IMR-90 (cell line): ENCODE measurements at regions not wholly inside any gene's neighbourhood (a gene's known extent, or its start where the extent isn't known, plus 50 kb on each side); places are given as distances from the start of the nearest gene placed in this dataset.
A peak's percentile ranks its signal among the peaks of the same experiment; 100 is the strongest.

Experiments
- ATAC-seq: fragments of 200-7000 bp; cut with Tn5 transposase; 2 replicates; pipeline ENCODE4 v1.9.1; 2020; ENCODE audit warnings: low read depth, mild to moderate bottlenecking, moderate library complexity
- BruUV-seq: library from RNA; stranded (reverse); fragments of 400-500 nt; replicated peaks from 2 replicates; lab custom pipeline; 2021; lab: Mats Ljungman, UMichigan
- CTCF ChIA-PET: fragments of 300-600 bp; formaldehyde crosslinking; extraction: SDS; loops from one replicate; lab custom pipeline; 2021; ENCODE audit warnings: antibody characterized with exemption; lab: Yijun Ruan, JAX
- POLR2A ChIA-PET: fragments of 300-600 bp; sonication (Branson Sonifier 250); formaldehyde crosslinking; loops from one replicate; lab custom pipeline; 2022; ENCODE audit warnings: antibody characterized with exemption; ENCODE audit not compliant: unreplicated experiment; lab: Charles Lee
- DNase-seq: peaks from one replicate; pipeline ENCODE4 v3.0.0; 2013
- H2AFZ ChIP-seq: replicated peaks from 2 replicates; pipeline ENCODE3; 2013; ENCODE audit warnings: low read length, mild to moderate bottlenecking; ENCODE audit not compliant: poor library complexity
- H2AK5ac ChIP-seq: 2 replicates; pipeline ENCODE4 v1.6.1; 2013; ENCODE audit warnings: low read depth, low read length, inconsistent platforms
- H2AK9ac ChIP-seq: replicated peaks from 2 replicates; pipeline ENCODE3; 2013; ENCODE audit warnings: mild to moderate bottlenecking, low read depth, low read length, moderate library complexity; ENCODE audit not compliant: poor library complexity
- H2BK120ac ChIP-seq: 2 replicates; pipeline ENCODE4 v1.6.1; 2013; ENCODE audit warnings: low read depth, low read length, inconsistent platforms
- H2BK15ac ChIP-seq: 3 replicates; pipeline ENCODE4 v1.6.1; 2013; ENCODE audit warnings: low read depth, low read length, inconsistent platforms
- H2BK20ac ChIP-seq: 2 replicates; pipeline ENCODE4 v1.6.1; 2013; ENCODE audit warnings: low read depth, mild to moderate bottlenecking, inconsistent platforms, low read length, moderate library complexity
- H2BK5ac ChIP-seq: 2 replicates; pipeline ENCODE4 v1.6.1; 2013; ENCODE audit warnings: mild to moderate bottlenecking, low read depth, low read length, inconsistent platforms; ENCODE audit not compliant: poor library complexity, severe bottlenecking
- H3K14ac ChIP-seq: replicated peaks from 2 replicates; pipeline ENCODE4 v1.6.1; 2013; ENCODE audit warnings: low read depth, low read length, inconsistent platforms
- H3K18ac ChIP-seq: 2 replicates; pipeline ENCODE4 v1.6.1; 2013; ENCODE audit warnings: low read depth, low read length, control low read depth
- H3K23ac ChIP-seq: 2 replicates; pipeline ENCODE4 v1.6.1; 2013; ENCODE audit warnings: low read depth, low read length, inconsistent platforms
- H3K27ac ChIP-seq: 2 replicates; pipeline ENCODE4 v1.5.1; 2013; ENCODE audit warnings: mild to moderate bottlenecking, control low read depth, low read length; ENCODE audit not compliant: insufficient read depth
- H3K27me3 ChIP-seq: 2 replicates; pipeline ENCODE4 v1.6.1; 2013; ENCODE audit warnings: low read length; ENCODE audit not compliant: control insufficient read depth, insufficient read depth
- H3K36me3 ChIP-seq: 2 replicates; pipeline ENCODE4 v1.6.1; 2013; ENCODE audit warnings: low read length, mixed read lengths; ENCODE audit not compliant: control insufficient read depth, insufficient read depth
- H3K4ac ChIP-seq: 2 replicates; pipeline ENCODE4 v1.6.1; 2013; ENCODE audit warnings: low read depth, low read length, inconsistent platforms
- H3K4me1 ChIP-seq: 2 replicates; pipeline ENCODE4 v1.6.1; 2013; ENCODE audit warnings: low read length, mixed read lengths; ENCODE audit not compliant: control insufficient read depth, insufficient read depth
- H3K4me2 ChIP-seq: 2 replicates; pipeline ENCODE4 v1.6.1; 2013; ENCODE audit warnings: low read depth, mild to moderate bottlenecking, control low read depth, low read length, moderate library complexity
- H3K4me3 ChIP-seq: 2 replicates; pipeline ENCODE4 v1.5.1; 2013; ENCODE audit warnings: low read depth, mild to moderate bottlenecking, control low read depth, low read length, moderate library complexity; ENCODE audit not compliant: insufficient read depth
- H3K56ac ChIP-seq: 2 replicates; pipeline ENCODE4 v1.6.1; 2013; ENCODE audit warnings: low read length, inconsistent platforms; ENCODE audit not compliant: insufficient read depth; ENCODE audit errors: extremely low read depth
- H3K79me1 ChIP-seq, 2 experiments: 2 replicates each; pipeline ENCODE4 v1.6.1; 2013; ENCODE audit warnings: low read length in 2 of 2, inconsistent platforms in 1 of 2, low read depth in 1 of 2
- H3K9ac ChIP-seq: 2 replicates; pipeline ENCODE4 v1.6.1; 2013; ENCODE audit warnings: low read depth, low read length, control low read depth
- H3K9me1 ChIP-seq: 2 replicates; pipeline ENCODE4 v1.6.1; 2013; ENCODE audit warnings: low read length, inconsistent platforms; ENCODE audit not compliant: insufficient read depth
- H3K9me3 ChIP-seq: 2 replicates; pipeline ENCODE4 v1.6.1; 2013; ENCODE audit warnings: low read length; ENCODE audit not compliant: control insufficient read depth, insufficient read depth
- H4K20me1 ChIP-seq: 2 replicates; pipeline ENCODE4 v1.6.1; 2013; ENCODE audit warnings: low read length, inconsistent platforms; ENCODE audit not compliant: insufficient read depth
- H4K5ac ChIP-seq: 2 replicates; pipeline ENCODE4 v1.6.1; 2013; ENCODE audit warnings: mild to moderate bottlenecking, low read depth, low read length, control low read depth
- H4K8ac ChIP-seq, 2 experiments: 2 replicates each; pipeline ENCODE4 v1.6.1; 2013; ENCODE audit warnings: low read depth in 2 of 2, low read length in 2 of 2, control low read depth in 1 of 2, inconsistent platforms in 1 of 2
- H4K91ac ChIP-seq: 2 replicates; pipeline ENCODE4 v1.6.1; 2013; ENCODE audit warnings: low read depth, low read length, inconsistent platforms; ENCODE audit not compliant: insufficient read depth
- CEBPB ChIP-seq: IDR thresholded peaks from 2 replicates; pipeline ENCODE4 v1.6.1; 2012; ENCODE audit warnings: low read depth, low read length, improper control_type of control experiment
- ELK1 ChIP-seq: fragments of 150-350 bp; IDR thresholded peaks from 2 replicates; pipeline ENCODE4 v1.6.1; 2016; ENCODE audit warnings: low read depth, mild to moderate bottlenecking, low read length, moderate library complexity, borderline replicate concordance
- MXI1 ChIP-seq: IDR thresholded peaks from 2 replicates; pipeline ENCODE4 v1.6.1; 2012; ENCODE audit warnings: low read depth, mild to moderate bottlenecking, low read length, moderate library complexity, borderline replicate concordance
- POLR2A ChIP-seq: IDR thresholded peaks from 2 replicates; pipeline ENCODE4 v1.6.1; 2012; ENCODE audit warnings: mild to moderate bottlenecking, low read depth, low read length
- SMC3 ChIP-seq: fragments of 150-350 bp; IDR thresholded peaks from 2 replicates; pipeline ENCODE4 v1.6.1; 2016; ENCODE audit warnings: low read depth, mild to moderate bottlenecking, antibody characterized with exemption, low read length, moderate library complexity
- USF2 ChIP-seq: fragments of 150-350 bp; IDR thresholded peaks from 2 replicates; pipeline ENCODE4 v1.6.1; 2017; ENCODE audit warnings: mild to moderate bottlenecking, antibody characterized with exemption, low read length, low read depth
- WGBS, 2 experiments: methylation state at CpG; one replicate each; pipeline versions ENCODE4 v1.1.5 to v1.1.7; 2013; ENCODE audit warnings: missing lambda C conversion rate in 2 of 2; ENCODE audit not compliant: insufficient read length in 1 of 2; ENCODE audit errors: extremely low coverage in 2 of 2; 5-methylcytosine and 5-hydroxymethylcytosine counted together
- dilution Hi-C: fragments of 300-500 bp; cut with HindIII; formaldehyde crosslinking; loops from one replicate; pipeline ENCODE4 v1.14.3; 2018; ENCODE audit warnings: low sequenced_read_pairs; ENCODE audit not compliant: unreplicated experiment
- in situ Hi-C: fragments of 300-500 bp; cut with MboI; formaldehyde crosslinking; loops from 3 replicates; pipeline ENCODE4 v1.14.3; 2019; ENCODE audit warnings: low sequenced_read_pairs, inconsistent platforms, mixed read lengths
- intact Hi-C: fragments of 100-400 bp; cut with micrococcal nuclease; formaldehyde crosslinking; loops from 2 replicates; pipeline ENCODE4 v1.10.0; 2022

GRCh38 chr2:151030663-151031230, 230.9 kb downstream of the RBM43 start:
- CTCF ChIA-PET = no interaction called here
- in situ Hi-C loops = loop anchor here (10.0 to 25.0 kb wide), 2 partner anchors 536 to 1443 kb away; partner anchors contain the start of gene MMADHC

More at GRCh38 chr2:151030663-151031230, 230.9 kb downstream of the RBM43 start:
- H2AK9ac ChIP-seq = no peak overlapping the region
- peak overlapping the region; percentile 50; the same call in 1 of the 2 replicates for H2BK120ac ChIP-seq
- no peak overlapping the region for H4K91ac ChIP-seq
- intact Hi-C loops = loop anchor here (5.0 to 10.0 kb wide), 3 partner anchors 316 to 543 kb away; partner anchors contain the start of gene RND3
- no peak overlapping the region for H2AFZ ChIP-seq
- H3K9ac ChIP-seq = no peak overlapping the region
- peak overlapping the region; percentile 26; the same call in 1 of the 2 replicates for H2AK5ac ChIP-seq
- POLR2A ChIA-PET = no interaction called here
- H3K4me2 ChIP-seq = no peak overlapping the region
- H3K9me1 ChIP-seq = no peaks in the 10 kb centered on the region
- no peaks in the 10 kb centered on the region for H4K20me1 ChIP-seq
- ATAC-seq (no peak), DNase-seq (no peak)
- no CpG with 5 or more reads among the region's 8 CpGs for WGBS, 2 experiments
- no peak overlapping the region for H3K4me3 ChIP-seq
- H3K9me3 ChIP-seq = no peaks in the 10 kb centered on the region
- no peaks in the 10 kb centered on the region for H3K27me3 ChIP-seq
- no peak overlapping the region for H2BK15ac ChIP-seq
- no peaks in the 10 kb centered on the region for H3K36me3 ChIP-seq
- no peak overlapping the region for H4K8ac ChIP-seq
- no peaks in the 10 kb centered on the region for H3K79me1 ChIP-seq
- no peak for TF ChIP-seq CEBPB
- TF ChIP-seq USF2 = no peak
- TF ChIP-seq ELK1 = no peak
- TF ChIP-seq SMC3 = no peak
- no peak for TF ChIP-seq MXI1
- TF ChIP-seq POLR2A = no peak
- no peak overlapping the region for H3K56ac ChIP-seq
- peak overlapping the region; percentile 92 for H3K18ac ChIP-seq
- H3K14ac ChIP-seq = no peak overlapping the region
- no TSS peak for BruUV-seq
- no peak overlapping the region for H3K23ac ChIP-seq
- H3K4ac ChIP-seq = peak overlapping the region; percentile 72; the same call in 1 of the 2 replicates
- no peak overlapping the region for H3K27ac ChIP-seq
- dilution Hi-C loops = no loop called here
- no peak overlapping the region for H2BK5ac ChIP-seq
- peak overlapping the region; percentile 53; the same call in 1 of the 2 replicates for H4K5ac ChIP-seq
- peaks cover 5% of the 10 kb centered on the region for H3K4me1 ChIP-seq
- peak overlapping the region; percentile 35; the same call in 1 of the 2 replicates for H2BK20ac ChIP-seq
